GM21723 (cell line): ENCODE measurements at regions not wholly inside any gene's neighbourhood (a gene's known extent, or its start where the extent isn't known, plus 50 kb on each side); places are given as distances from the start of the nearest gene placed in this dataset.

ENCODE experiments used
- ATAC-seq: cut with Tn5 transposase; IDR thresholded peaks from one replicate; pipeline ENCODE4 v1.9.1; 2021; ENCODE audit warnings: mild to moderate bottlenecking, moderate library complexity; ENCODE audit not compliant: unreplicated experiment

- no peak for ATAC-seq
Observed at GRCh38 chr3:159165961-159166360, 364.1 kb downstream of the MFSD1 start.

GRCh38 chr3:159166899-159167586 is 365.2 kb downstream of the MFSD1 start:
- no peak for ATAC-seq

- ATAC-seq, result no peak
Observed at GRCh38 chr3:159168788-159169187, 366.9 kb downstream of the MFSD1 start.

GRCh38 chr3:159169828-159170227 is 368.0 kb downstream of the MFSD1 start:
- no peak for ATAC-seq

GRCh38 chr3:159170436-159171003 is 368.7 kb downstream of the MFSD1 start:
- ATAC-seq, result no peak

GRCh38 chr3:159171333-159171732 is 369.5 kb downstream of the MFSD1 start:
- ATAC-seq, result no peak

- no peak for ATAC-seq
Observed at GRCh38 chr3:159172473-159172872, 370.6 kb downstream of the MFSD1 start.

- ATAC-seq, result no peak
Observed at GRCh38 chr3:159174715-159175692, 373.1 kb downstream of the MFSD1 start.

GRCh38 chr3:159178209-159178897 is 376.5 kb downstream of the MFSD1 start:
- ATAC-seq, result no peak

- ATAC-seq, result no peak
Observed at GRCh38 chr3:159182961-159183360, 381.1 kb downstream of the MFSD1 start.

GRCh38 chr3:159185443-159186050 is 383.7 kb downstream of the MFSD1 start:
- ATAC-seq, result peak; percentile 78

- peak; percentile 68 for ATAC-seq
Observed at GRCh38 chr3:159186581-159186980, 384.7 kb downstream of the MFSD1 start.

GRCh38 chr3:159187232-159187631 is 385.4 kb downstream of the MFSD1 start:
- no peak for ATAC-seq

GRCh38 chr3:159187706-159188105 is 385.9 kb downstream of the MFSD1 start:
- no peak for ATAC-seq

GRCh38 chr3:159189994-159190669 is 388.3 kb downstream of the MFSD1 start:
- no peak for ATAC-seq

- ATAC-seq, result no peak
Observed at GRCh38 chr3:159191447-159191846, 389.6 kb downstream of the MFSD1 start.

- ATAC-seq, result no peak
Observed at GRCh38 chr3:159196359-159196758, 394.5 kb downstream of the MFSD1 start.

GRCh38 chr3:159200176-159200575 is 398.3 kb downstream of the MFSD1 start:
- ATAC-seq, result no peak

GRCh38 chr3:159208050-159208449 is 406.2 kb downstream of the MFSD1 start:
- ATAC-seq, result no peak

- no peak for ATAC-seq
Observed at GRCh38 chr3:159209459-159209858, 407.6 kb downstream of the MFSD1 start.
